H9 (cell line): ENCODE measurements at regions not wholly inside any gene's neighbourhood (a gene's known extent, or its start where the extent isn't known, plus 50 kb on each side); places are given as distances from the start of the nearest gene placed in this dataset.

Experiments
- DNase-seq: peaks from one replicate; pipeline ENCODE4 v3.0.0-alpha.2; 2017
- H2AFZ ChIP-seq: one replicate; pipeline ENCODE4 v1.6.1; 2013; ENCODE audit warnings: mild to moderate bottlenecking, low read length, control low read depth, moderate library complexity
- H2AK5ac ChIP-seq: 2 replicates; pipeline ENCODE4 v1.6.1; 2013; ENCODE audit warnings: low read length, control low read depth, mixed read lengths; ENCODE audit not compliant: insufficient read length
- H2BK120ac ChIP-seq: one replicate; pipeline ENCODE4 v1.6.1; 2013; ENCODE audit warnings: low read depth, mild to moderate bottlenecking, low read length, control low read depth, inconsistent platforms; ENCODE audit not compliant: poor library complexity, severe bottlenecking
- H2BK12ac ChIP-seq: 2 replicates; pipeline ENCODE4 v1.6.1; 2013; ENCODE audit warnings: low read length, control low read depth, mixed read lengths, low read depth; ENCODE audit not compliant: insufficient read length
- H2BK15ac ChIP-seq: 2 replicates; pipeline ENCODE4 v1.6.1; 2013; ENCODE audit warnings: low read depth, low read length, control low read depth
- H2BK20ac ChIP-seq: one replicate; pipeline ENCODE4 v1.6.1; 2013; ENCODE audit warnings: low read depth, mild to moderate bottlenecking, low read length, control low read depth, inconsistent platforms; ENCODE audit not compliant: poor library complexity, severe bottlenecking
- H2BK5ac ChIP-seq: 2 replicates; pipeline ENCODE4 v1.6.1; 2013; ENCODE audit warnings: low read length, control low read depth, mixed read lengths; ENCODE audit not compliant: insufficient read length
- H3K14ac ChIP-seq: 2 replicates; pipeline ENCODE4 v1.6.1; 2013; ENCODE audit warnings: low read length, control low read depth; ENCODE audit not compliant: insufficient read depth
- H3K18ac ChIP-seq: 2 replicates; pipeline ENCODE4 v1.6.1; 2013; ENCODE audit warnings: low read depth, mild to moderate bottlenecking, mixed read lengths, low read length, control low read depth; ENCODE audit not compliant: insufficient read length
- H3K23ac ChIP-seq: 2 replicates; pipeline ENCODE4 v1.6.1; 2013; ENCODE audit warnings: low read length, control low read depth, mixed read lengths, low read depth; ENCODE audit not compliant: insufficient read length
- H3K23me2 ChIP-seq: 2 replicates; pipeline ENCODE4 v1.6.1; 2013; ENCODE audit warnings: low read depth, mild to moderate bottlenecking, mixed read lengths, low read length, control low read depth; ENCODE audit not compliant: insufficient read length, poor library complexity, severe bottlenecking
- H3K27ac ChIP-seq: 2 replicates; pipeline ENCODE4 v1.5.1; 2013; ENCODE audit warnings: low read length, control low read depth, mixed read lengths, low read depth; ENCODE audit not compliant: insufficient read length
- H3K27me3 ChIP-seq: 2 replicates; pipeline ENCODE4 v1.6.1; 2013; ENCODE audit warnings: low read length, control low read depth, inconsistent platforms; ENCODE audit not compliant: insufficient read depth
- H3K4ac ChIP-seq: 2 replicates; pipeline ENCODE4 v1.6.1; 2013; ENCODE audit warnings: low read depth, mild to moderate bottlenecking, control low read depth, inconsistent platforms, low read length, moderate library complexity
- H3K4me1 ChIP-seq: 2 replicates; pipeline ENCODE4 v1.6.1; 2013; ENCODE audit warnings: low read length, control low read depth, inconsistent platforms; ENCODE audit not compliant: insufficient read depth
- H3K4me2 ChIP-seq: 2 replicates; pipeline ENCODE4 v1.6.1; 2013; ENCODE audit warnings: low read length, control low read depth, mixed read lengths; ENCODE audit not compliant: insufficient read length, insufficient read depth
- H3K56ac ChIP-seq: 2 replicates; pipeline ENCODE4 v1.6.1; 2013; ENCODE audit warnings: low read depth, mild to moderate bottlenecking, mixed read lengths, low read length, control low read depth; ENCODE audit not compliant: insufficient read length
- H3K79me1 ChIP-seq: 2 replicates; pipeline ENCODE4 v1.6.1; 2013; ENCODE audit warnings: low read depth, mild to moderate bottlenecking, moderate library complexity, low read length, control low read depth, inconsistent platforms; ENCODE audit not compliant: insufficient read depth, poor library complexity, severe bottlenecking
- H3K79me2 ChIP-seq: 2 replicates; pipeline ENCODE4 v1.6.1; 2013; ENCODE audit warnings: low read length, control low read depth, inconsistent platforms; ENCODE audit not compliant: insufficient read depth
- H3K9ac ChIP-seq: 2 replicates; pipeline ENCODE4 v1.6.1; 2013; ENCODE audit warnings: low read length, control low read depth, mixed read lengths; ENCODE audit not compliant: insufficient read length; ENCODE audit errors: extremely low read depth
- H3K9me3 ChIP-seq: one replicate; pipeline ENCODE4 v1.6.1; 2013; ENCODE audit warnings: low read depth, low read length, inconsistent platforms; ENCODE audit not compliant: control insufficient read depth
- H3T11ph ChIP-seq: one replicate; pipeline ENCODE4 v1.6.1; 2013; ENCODE audit warnings: mild to moderate bottlenecking, low read length, control low read depth, inconsistent platforms
- H4K20me1 ChIP-seq: one replicate; pipeline ENCODE4 v1.6.1; 2013; ENCODE audit not compliant: control insufficient read depth, insufficient read length, insufficient read depth
- H4K5ac ChIP-seq: 2 replicates; pipeline ENCODE4 v1.6.1; 2013; ENCODE audit warnings: low read depth, mild to moderate bottlenecking, mixed read lengths, low read length, control low read depth; ENCODE audit not compliant: insufficient read length
- H4K8ac ChIP-seq: replicated peaks from 2 replicates; pipeline ENCODE4 v1.6.1; 2013; ENCODE audit warnings: low read length, control low read depth, mixed read lengths, low read depth; ENCODE audit not compliant: insufficient read length
- H4K91ac ChIP-seq: 2 replicates; pipeline ENCODE4 v1.6.1; 2013; ENCODE audit warnings: low read depth, mild to moderate bottlenecking, moderate library complexity, mixed read lengths, low read length, control low read depth; ENCODE audit not compliant: insufficient read length
- H3K27ac Mint-ChIP-seq, 3 experiments: 2 replicates in 2 of 3; 3 replicates in 1 of 3; pipeline ENCODE4 v1.8.0; 2020 to 2021; ENCODE audit warnings: mixed read lengths in 3 of 3, mild to moderate bottlenecking in 1 of 3, moderate library complexity in 1 of 3
- H3K27me3 Mint-ChIP-seq: 2 replicates; pipeline ENCODE4 v1.8.0; 2021; ENCODE audit warnings: low read depth, mild to moderate bottlenecking, moderate library complexity, mixed read lengths
- H3K36me3 Mint-ChIP-seq, 3 experiments: 2 replicates in 2 of 3; 3 replicates in 1 of 3; pipeline ENCODE4 v1.8.0; 2020 to 2021; ENCODE audit warnings: low read depth in 3 of 3, mixed read lengths in 3 of 3; ENCODE audit not compliant: insufficient read depth in 1 of 3
- H3K4me1 Mint-ChIP-seq, 2 experiments: 2 replicates each; pipeline ENCODE4 v1.8.0; 2020; ENCODE audit warnings: mixed read lengths in 2 of 2
- H3K4me3 Mint-ChIP-seq, 2 experiments: 2 replicates in 1 of 2; 3 replicates in 1 of 2; pipeline ENCODE4 v1.8.0; 2020 to 2021; ENCODE audit warnings: mild to moderate bottlenecking in 2 of 2, mixed read lengths in 2 of 2, moderate library complexity in 1 of 2
- H3K9me3 Mint-ChIP-seq, 2 experiments: 2 replicates in 1 of 2; 3 replicates in 1 of 2; pipeline ENCODE4 v1.8.0; 2020; ENCODE audit warnings: mild to moderate bottlenecking in 2 of 2, mixed read lengths in 2 of 2, moderate library complexity in 1 of 2
- WGBS: extraction: QIAGEN DNeasy Blood & Tissue Kit; methylation state at CpG from one replicate; pipeline ENCODE4 v1.1.7; 2013; ENCODE audit warnings: missing lambda C conversion rate, low lambda C conversion rate, mixed read lengths; ENCODE audit not compliant: insufficient read length; ENCODE audit errors: extremely low coverage; 5-methylcytosine and 5-hydroxymethylcytosine counted together
- TF ChIP-seq, protein P1 (sequence below): fragments of 200-600 bp; sonication (generic); conservative IDR thresholded peaks from 3 replicates; pipeline ENCODE4 v1.8.0; 2021; ENCODE audit warnings: antibody characterized with exemption, mild to moderate bottlenecking

DNA sequence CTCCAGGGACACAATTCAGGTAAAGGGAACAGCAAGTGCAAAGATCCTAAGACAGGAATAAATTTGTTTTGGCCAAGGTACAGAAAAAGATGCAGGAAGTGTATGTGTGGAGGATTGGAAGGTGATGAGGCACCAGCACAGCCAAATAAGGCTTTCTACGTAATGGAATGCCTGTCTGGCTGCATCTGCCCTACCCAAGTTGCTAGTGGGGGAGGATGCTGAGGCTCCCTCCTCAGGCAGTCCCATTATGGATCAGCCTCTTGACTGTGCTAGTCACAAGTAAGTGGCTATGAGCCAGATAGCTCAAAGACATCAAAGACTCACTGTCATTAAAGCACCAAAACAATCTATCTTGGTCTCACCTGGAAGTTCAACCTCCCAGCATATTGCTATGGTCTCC lies 300.9 kb upstream of the FAT4 start:
- no CpG with 5 or more reads among the region's 1 CpG for WGBS
- Histone ChIP-seq H3K9ac (no peak overlapping the region), H2AFZ (no peak overlapping the region), H3K23ac (no peak overlapping the region), H2AK5ac (no peak overlapping the region), H3K9me3 (peaks cover 2% of the 10 kb centered on the region), H2BK20ac (no peak overlapping the region), H4K20me1 (no peaks in the 10 kb centered on the region), H3K18ac (no peak overlapping the region), H4K91ac (no peak overlapping the region), H3K79me1 (no peaks in the 10 kb centered on the region), H3K4ac (no peak overlapping the region), H2BK15ac (no peak overlapping the region), H2BK120ac (no peak overlapping the region), H2BK12ac (no peak overlapping the region), H3K56ac (no peak overlapping the region), H3K4me2 (no peak overlapping the region), H2BK5ac (no peak overlapping the region), H3K14ac (no peak overlapping the region), H3K27me3 (no peaks in the 10 kb centered on the region), H3K79me2 (no peaks in the 10 kb centered on the region), H4K8ac (no peak overlapping the region), H3K23me2 (no peaks in the 10 kb centered on the region), H4K5ac (no peak overlapping the region), H3K27ac (no peak overlapping the region), H3K4me1 (no peaks in the 10 kb centered on the region; the same call in 1 of the 2 replicates), H3T11ph (no peak overlapping the region)
- no peak overlapping the region for H3K4me3 Mint-ChIP-seq
- DNase-seq = peak; percentile 30
- H3K9me3 Mint-ChIP-seq = peaks cover 3 to 4% of the 10 kb centered on the region in 2 experiments
- peaks cover 5% of the 10 kb centered on the region in 3 experiments; a peak in 6 of 7 replicates for H3K36me3 Mint-ChIP-seq
- no peaks in the 10 kb centered on the region for H3K27me3 Mint-ChIP-seq
- no peak overlapping the region for H3K27ac Mint-ChIP-seq
- peaks cover 11 to 13% of the 10 kb centered on the region in 2 experiments for H3K4me1 Mint-ChIP-seq
- TF ChIP-seq, protein P1, sequence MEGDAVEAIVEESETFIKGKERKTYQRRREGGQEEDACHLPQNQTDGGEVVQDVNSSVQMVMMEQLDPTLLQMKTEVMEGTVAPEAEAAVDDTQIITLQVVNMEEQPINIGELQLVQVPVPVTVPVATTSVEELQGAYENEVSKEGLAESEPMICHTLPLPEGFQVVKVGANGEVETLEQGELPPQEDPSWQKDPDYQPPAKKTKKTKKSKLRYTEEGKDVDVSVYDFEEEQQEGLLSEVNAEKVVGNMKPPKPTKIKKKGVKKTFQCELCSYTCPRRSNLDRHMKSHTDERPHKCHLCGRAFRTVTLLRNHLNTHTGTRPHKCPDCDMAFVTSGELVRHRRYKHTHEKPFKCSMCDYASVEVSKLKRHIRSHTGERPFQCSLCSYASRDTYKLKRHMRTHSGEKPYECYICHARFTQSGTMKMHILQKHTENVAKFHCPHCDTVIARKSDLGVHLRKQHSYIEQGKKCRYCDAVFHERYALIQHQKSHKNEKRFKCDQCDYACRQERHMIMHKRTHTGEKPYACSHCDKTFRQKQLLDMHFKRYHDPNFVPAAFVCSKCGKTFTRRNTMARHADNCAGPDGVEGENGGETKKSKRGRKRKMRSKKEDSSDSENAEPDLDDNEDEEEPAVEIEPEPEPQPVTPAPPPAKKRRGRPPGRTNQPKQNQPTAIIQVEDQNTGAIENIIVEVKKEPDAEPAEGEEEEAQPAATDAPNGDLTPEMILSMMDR = no peak
